AG04449 (cell line): ENCODE measurements at regions not wholly inside any gene's neighbourhood (a gene's known extent, or its start where the extent isn't known, plus 50 kb on each side); places are given as distances from the start of the nearest gene placed in this dataset.

Experiments used
- CTCF ChIA-PET: fragments of 350-600 bp; formaldehyde crosslinking; extraction: SDS; loops from one replicate; lab custom pipeline; 2021; ENCODE audit warnings: antibody characterized with exemption; lab: Yijun Ruan, JAX
- POLR2A ChIA-PET: fragments of 400-600, 350-600 bp; formaldehyde crosslinking; extraction: SDS; loops from one replicate; lab custom pipeline; 2020; ENCODE audit warnings: antibody characterized with exemption, inconsistent platforms; lab: Yijun Ruan, JAX
- DNase-seq: peaks from one replicate; pipeline ENCODE4 v3.0.0-alpha.2; 2010; ENCODE audit warnings: low read depth, low spot score
- H3K4me3 ChIP-seq: 2 replicates; pipeline ENCODE4 v1.5.1; 2011; ENCODE audit warnings: low read depth, mild to moderate bottlenecking, control low read depth, low read length
- TF ChIP-seq, protein P1 (sequence below): IDR thresholded peaks from one replicate; pipeline ENCODE4 v1.5.1; 2011; ENCODE audit warnings: mild to moderate bottlenecking, moderate library complexity, low read length, control low read depth, inconsistent platforms; ENCODE audit not compliant: insufficient read depth; ENCODE audit errors: missing control alignments

DNA sequence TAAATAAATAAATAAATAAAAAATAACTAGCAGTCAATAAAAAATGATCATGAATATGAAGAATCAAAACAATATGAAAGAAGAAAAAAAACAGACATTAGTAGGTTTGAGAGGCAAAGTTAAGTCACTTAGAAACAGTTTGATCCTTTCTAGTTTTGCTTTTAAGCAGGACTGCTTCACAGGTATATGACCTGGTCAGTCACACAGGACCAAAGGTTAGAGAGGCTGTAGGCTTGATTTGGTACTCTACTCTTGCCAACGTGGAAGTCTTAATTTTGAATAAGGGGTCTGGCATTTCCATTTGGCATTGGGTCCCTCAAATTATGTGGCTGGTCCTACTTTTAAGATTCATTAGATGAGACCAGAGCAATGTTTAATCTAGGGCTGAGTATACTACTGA, 441.7 kb upstream of the NECTIN3 start:
- CTCF ChIA-PET = no interaction called here
- POLR2A ChIA-PET = no interaction called here
- no peak for DNase-seq
- no peak overlapping the region for H3K4me3 ChIP-seq
- TF ChIP-seq, protein P1, sequence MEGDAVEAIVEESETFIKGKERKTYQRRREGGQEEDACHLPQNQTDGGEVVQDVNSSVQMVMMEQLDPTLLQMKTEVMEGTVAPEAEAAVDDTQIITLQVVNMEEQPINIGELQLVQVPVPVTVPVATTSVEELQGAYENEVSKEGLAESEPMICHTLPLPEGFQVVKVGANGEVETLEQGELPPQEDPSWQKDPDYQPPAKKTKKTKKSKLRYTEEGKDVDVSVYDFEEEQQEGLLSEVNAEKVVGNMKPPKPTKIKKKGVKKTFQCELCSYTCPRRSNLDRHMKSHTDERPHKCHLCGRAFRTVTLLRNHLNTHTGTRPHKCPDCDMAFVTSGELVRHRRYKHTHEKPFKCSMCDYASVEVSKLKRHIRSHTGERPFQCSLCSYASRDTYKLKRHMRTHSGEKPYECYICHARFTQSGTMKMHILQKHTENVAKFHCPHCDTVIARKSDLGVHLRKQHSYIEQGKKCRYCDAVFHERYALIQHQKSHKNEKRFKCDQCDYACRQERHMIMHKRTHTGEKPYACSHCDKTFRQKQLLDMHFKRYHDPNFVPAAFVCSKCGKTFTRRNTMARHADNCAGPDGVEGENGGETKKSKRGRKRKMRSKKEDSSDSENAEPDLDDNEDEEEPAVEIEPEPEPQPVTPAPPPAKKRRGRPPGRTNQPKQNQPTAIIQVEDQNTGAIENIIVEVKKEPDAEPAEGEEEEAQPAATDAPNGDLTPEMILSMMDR = no peak

DNA sequence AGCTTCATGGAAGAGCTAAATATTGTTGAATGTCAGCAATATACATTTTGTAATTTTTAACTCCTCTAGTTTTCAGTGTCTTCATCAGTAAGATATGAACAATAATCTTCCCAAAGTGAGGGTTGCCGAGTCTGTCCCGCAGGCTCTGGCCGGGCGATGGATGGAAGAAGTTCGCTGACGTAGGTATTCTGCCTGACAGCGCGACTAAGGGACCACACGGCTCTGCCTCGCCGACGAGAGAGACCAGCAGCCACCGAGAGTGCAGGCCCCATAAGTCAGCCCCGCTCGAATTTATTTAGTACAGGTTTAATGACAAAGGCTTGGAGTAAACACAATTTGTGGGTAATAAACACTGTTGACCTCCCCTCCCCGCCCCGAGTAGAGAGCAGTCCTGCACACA, 427.4 kb upstream of the NECTIN3 start:
- DNase-seq = no peak
- ChIA-PET CTCF (no interaction called here), POLR2A (no interaction called here)
- H3K4me3 ChIP-seq = no peak overlapping the region
- TF ChIP-seq, protein P1 = no peak

DNA sequence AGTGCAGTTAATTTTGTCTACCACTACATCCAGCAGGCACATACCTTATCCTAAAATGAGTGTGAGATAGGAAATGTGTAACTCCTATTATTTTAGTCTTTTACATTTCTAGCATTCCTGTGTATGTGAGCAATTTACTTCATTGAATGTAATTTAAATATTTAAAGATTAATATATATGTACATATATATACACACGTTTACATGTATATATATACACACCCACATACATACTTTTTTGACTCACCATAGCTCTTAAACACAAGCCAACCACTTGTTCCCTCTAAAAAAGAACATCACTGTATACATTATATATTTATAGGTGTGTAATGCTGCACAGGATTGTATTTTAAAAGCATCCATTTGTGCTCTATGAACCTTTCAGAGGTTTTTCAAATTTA, 425.6 kb upstream of the NECTIN3 start:
- no peak overlapping the region for H3K4me3 ChIP-seq
- CTCF ChIA-PET = interaction anchor here (1.0 kb wide), 1 partner anchor 16 kb away, joined by 3 read pairs; no protein-coding TSS in a partner anchor
- no peak for DNase-seq
- TF ChIP-seq, protein P1 = no peak
- POLR2A ChIA-PET = no interaction called here

DNA sequence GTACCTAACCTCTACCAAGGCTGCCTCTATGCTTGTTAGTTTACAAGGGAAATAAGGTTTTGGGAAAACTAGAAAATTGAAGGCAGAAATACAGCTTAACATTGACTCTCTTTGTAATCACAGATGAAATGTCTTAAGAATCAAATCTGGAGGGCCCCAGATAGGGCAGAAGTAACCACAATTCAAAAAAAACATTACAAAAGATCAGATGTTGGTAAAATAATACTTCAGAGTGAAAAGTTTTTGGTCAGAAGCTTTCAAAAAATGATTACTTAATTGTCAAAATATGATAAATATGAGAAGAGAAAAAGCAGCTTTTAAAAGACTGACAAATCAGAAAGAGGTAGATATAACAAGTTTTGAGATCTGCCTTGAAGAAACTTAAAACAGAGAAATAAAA, 425.1 kb upstream of the NECTIN3 start:
- no peak for DNase-seq
- ChIA-PET POLR2A (no interaction called here), CTCF (interaction anchor here (1.0 kb wide), 1 partner anchor 15 kb away, joined by 3 read pairs; no protein-coding TSS in a partner anchor)
- no peak overlapping the region for H3K4me3 ChIP-seq
- TF ChIP-seq, protein P1 = no peak

DNA sequence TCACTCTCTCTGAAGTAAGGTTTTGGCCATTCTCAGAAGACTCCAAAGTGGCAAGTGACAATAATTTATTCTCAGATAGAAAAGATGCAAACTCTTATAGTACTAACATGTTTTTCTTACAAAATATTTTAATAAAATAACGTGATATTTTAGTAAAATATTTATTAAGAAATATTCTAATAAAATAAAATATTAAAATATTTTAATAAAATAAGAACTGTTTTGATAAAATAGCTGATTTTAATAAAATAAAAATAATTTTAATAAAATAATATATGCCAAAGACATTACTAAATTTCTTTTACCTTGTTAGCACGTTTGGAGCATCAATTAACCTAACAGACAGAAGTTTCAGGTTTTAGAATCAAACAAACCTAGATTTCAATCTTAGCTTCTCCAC, 424.0 kb upstream of the NECTIN3 start:
- ChIA-PET CTCF (no interaction called here), POLR2A (no interaction called here)
- no peak overlapping the region for H3K4me3 ChIP-seq
- no peak for DNase-seq
- TF ChIP-seq, protein P1 = no peak

DNA sequence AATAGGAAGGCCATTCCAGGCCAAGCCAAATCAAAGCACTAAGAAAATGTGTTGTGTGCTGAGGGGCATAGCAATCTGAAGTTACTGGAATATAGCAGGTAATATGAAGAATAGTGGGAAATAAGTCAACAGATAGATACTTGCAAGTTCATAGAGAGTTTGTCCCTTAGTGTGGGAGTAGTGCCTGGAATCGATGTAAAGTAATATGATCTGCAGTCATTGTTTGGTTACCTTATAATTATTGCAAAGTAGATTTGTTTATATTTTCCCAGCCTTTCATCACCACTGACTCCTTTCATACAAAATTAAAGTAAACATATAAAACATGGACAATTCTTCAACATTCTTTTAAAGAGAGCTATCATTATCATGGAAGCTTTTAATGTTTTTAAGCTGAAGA, 420.9 kb upstream of the NECTIN3 start:
- no peak overlapping the region for H3K4me3 ChIP-seq
- no peak for DNase-seq
- CTCF ChIA-PET = no interaction called here
- POLR2A ChIA-PET = no interaction called here
- TF ChIP-seq, protein P1 = no peak
